A673 (cell line): ENCODE measurements at regions not wholly inside any gene's neighbourhood (a gene's known extent, or its start where the extent isn't known, plus 50 kb on each side); places are given as distances from the start of the nearest gene placed in this dataset.
"Not testable (repeated sequence)": the region's sequence is repeated elsewhere in the genome, so short reads cannot be mapped to it uniquely, and the experiment has no call there.

Source experiments
- CTCF ChIP-seq: fragments of 300-800, 200-600 bp; sonication (generic); conservative IDR thresholded peaks from 2 replicates; pipeline ENCODE4 v1.5.1; 2017; ENCODE audit warnings: low read depth, mild to moderate bottlenecking, antibody characterized with exemption, low read length, moderate library complexity, mixed read lengths
- EZH2 ChIP-seq: fragments of 200-600 bp; sonication (generic); IDR thresholded peaks from 2 replicates; pipeline ENCODE4 v1.6.1; 2017; ENCODE audit warnings: borderline replicate concordance, low read depth, mild to moderate bottlenecking, mixed read lengths, antibody characterized with exemption, low read length; ENCODE audit not compliant: poor library complexity, severe bottlenecking

GRCh38 chr6:19404884-19405283, 432.3 kb upstream of the ID4 start:
- TF ChIP-seq CTCF, EZH2: not testable (repeated sequence)
